Astrocyte of the cerebellum (primary cell): ENCODE measurements at regions not wholly inside any gene's neighbourhood (a gene's known extent, or its start where the extent isn't known, plus 50 kb on each side); places are given as distances from the start of the nearest gene placed in this dataset.

Experiments used
- DNase-seq: peaks from one replicate; pipeline ENCODE4 v3.0.0-alpha.2; 2011; ENCODE audit warnings: low read depth
- H3K4me3 ChIP-seq: 2 replicates; pipeline ENCODE4 v1.5.1; 2011; ENCODE audit warnings: mild to moderate bottlenecking, low read depth, low read length, moderate library complexity
- in situ Hi-C: cut with HindIII; loops from 2 replicates; pipeline ENCODE4 v1.10.0; 2017; ENCODE audit warnings: low sequenced_read_pairs
- TF ChIP-seq, protein P1 (sequence below): IDR thresholded peaks from 2 replicates; pipeline ENCODE4 v1.5.1; 2012; ENCODE audit warnings: low read length, low read depth, moderate library complexity, mild to moderate bottlenecking; ENCODE audit errors: missing control alignments

DNA sequence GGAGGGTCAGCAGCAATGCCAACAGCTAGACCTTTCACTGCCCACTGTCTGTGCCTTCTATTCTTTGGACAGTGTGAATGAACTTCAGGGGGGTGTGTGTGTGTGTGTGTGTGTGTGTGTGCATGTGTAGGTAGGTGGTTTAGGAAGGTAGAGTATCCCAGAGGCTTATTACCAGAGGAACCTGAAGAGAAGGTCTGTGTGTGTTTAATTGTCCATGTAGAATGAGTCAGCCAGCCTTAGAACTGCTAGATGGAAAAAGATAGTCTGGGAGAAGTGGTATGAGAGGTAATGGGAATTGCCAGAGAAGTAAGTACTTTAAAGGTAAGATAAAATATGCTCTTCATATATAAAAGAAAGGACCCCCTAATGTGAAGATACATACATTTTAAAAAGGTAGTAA lies 522.2 kb downstream of the PIK3C3 start:
- H3K4me3 ChIP-seq: no peak overlapping the region
- TF ChIP-seq, protein P1, sequence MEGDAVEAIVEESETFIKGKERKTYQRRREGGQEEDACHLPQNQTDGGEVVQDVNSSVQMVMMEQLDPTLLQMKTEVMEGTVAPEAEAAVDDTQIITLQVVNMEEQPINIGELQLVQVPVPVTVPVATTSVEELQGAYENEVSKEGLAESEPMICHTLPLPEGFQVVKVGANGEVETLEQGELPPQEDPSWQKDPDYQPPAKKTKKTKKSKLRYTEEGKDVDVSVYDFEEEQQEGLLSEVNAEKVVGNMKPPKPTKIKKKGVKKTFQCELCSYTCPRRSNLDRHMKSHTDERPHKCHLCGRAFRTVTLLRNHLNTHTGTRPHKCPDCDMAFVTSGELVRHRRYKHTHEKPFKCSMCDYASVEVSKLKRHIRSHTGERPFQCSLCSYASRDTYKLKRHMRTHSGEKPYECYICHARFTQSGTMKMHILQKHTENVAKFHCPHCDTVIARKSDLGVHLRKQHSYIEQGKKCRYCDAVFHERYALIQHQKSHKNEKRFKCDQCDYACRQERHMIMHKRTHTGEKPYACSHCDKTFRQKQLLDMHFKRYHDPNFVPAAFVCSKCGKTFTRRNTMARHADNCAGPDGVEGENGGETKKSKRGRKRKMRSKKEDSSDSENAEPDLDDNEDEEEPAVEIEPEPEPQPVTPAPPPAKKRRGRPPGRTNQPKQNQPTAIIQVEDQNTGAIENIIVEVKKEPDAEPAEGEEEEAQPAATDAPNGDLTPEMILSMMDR: no peak
- no peak for DNase-seq
- in situ Hi-C loops: no loop called here

DNA sequence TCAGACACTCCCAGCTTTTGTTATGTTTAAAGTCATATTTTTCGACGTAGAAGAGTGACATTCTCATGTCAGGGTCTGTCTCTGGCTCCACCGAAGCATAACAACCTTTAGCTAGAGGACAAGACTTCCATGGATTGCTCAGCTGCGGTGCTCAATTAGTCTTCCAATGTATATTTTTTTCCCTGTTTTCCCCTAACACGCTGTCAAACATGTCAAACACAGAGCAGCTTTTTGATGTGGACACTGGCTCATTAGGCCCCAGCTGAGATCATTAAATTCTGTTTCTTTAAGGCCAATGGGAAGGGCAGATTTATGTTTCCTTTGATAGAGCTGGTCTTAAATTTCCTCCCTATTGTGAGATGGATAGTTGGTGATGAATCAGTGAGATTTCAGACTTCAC lies 525.4 kb downstream of the PIK3C3 start:
- in situ Hi-C loops: no loop called here
- TF ChIP-seq, protein P1: no peak

DNA sequence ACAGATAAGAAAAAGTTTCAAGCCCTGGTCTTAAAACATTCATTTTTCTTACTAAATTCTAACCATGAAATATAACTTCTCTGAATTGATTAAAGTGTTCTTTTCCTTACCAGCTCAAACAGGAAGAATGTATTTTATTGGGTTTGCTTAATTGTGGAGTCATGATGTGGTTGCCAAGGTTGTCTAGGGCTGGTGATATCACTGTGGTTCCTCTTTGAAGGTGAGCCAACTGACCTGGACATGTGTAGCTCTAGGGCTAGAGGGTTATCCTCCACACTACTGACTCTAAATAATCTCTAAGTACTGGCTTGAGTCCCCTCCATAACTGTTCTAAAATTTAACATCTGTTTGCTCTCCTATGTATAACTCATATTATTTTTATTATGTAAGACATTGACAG lies 529.6 kb downstream of the PIK3C3 start:
- H3K4me3 ChIP-seq: no peak overlapping the region
- in situ Hi-C loops: no loop called here
- TF ChIP-seq, protein P1: no peak
- DNase-seq: no peak

More for the DNA sequence above, 525.4 kb downstream of the PIK3C3 start:
- H3K4me3 ChIP-seq: no peak overlapping the region
- no peak for DNase-seq

DNA sequence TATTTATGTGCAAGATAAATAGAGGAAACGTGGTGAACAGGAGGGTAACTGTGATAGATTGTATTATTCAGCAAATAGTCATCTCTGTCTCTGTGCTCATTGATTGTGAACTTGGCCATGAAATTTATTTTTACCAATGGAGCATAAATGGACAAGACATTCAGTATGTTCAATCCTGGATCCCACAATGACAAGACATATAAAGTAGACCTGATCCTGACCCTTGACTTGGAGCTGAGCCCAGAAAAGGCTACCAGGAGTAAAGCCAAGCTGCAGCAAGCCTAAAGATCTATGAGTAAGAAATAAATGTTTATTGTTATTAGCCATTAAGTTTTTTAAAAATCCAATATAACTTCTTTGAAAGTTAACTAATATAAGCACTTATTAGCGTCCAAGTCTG lies 531.2 kb downstream of the PIK3C3 start:
- TF ChIP-seq, protein P1: no peak
- in situ Hi-C loops: no loop called here
- no peak for DNase-seq

DNA sequence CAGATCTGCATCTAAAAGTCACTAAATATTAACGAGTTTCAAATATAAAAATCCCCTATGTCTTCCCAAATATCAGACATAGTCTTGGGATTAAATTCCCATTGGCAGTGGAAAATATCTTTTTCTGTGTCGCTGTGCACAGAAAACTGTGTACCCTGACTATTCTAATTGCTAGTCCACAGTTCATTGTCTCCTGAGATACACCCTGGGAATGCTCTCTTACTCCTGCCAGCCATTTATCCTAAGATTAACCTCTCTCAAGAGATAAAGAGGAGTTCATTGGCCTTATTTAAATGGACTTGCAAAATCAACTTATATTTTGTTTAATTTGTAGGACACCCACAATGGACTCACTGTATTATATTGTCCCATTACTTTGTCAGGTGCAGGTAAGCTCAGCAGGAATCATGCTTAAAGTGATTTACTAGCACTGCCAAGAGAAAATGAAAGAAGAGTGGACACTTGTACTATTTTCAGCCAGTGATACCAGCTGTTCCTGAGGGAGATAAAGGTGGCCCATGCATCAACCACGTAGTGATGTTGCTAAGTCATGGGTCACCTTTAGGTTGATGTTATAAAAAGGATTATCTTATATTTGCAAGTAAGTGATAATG lies 553.8 kb downstream of the PIK3C3 start:
- H3K4me3 ChIP-seq: no peak overlapping the region
- no peak for DNase-seq
- in situ Hi-C loops: no loop called here
- TF ChIP-seq, protein P1: no peak

More for the DNA sequence above, 531.2 kb downstream of the PIK3C3 start:
- H3K4me3 ChIP-seq: no peak overlapping the region

DNA sequence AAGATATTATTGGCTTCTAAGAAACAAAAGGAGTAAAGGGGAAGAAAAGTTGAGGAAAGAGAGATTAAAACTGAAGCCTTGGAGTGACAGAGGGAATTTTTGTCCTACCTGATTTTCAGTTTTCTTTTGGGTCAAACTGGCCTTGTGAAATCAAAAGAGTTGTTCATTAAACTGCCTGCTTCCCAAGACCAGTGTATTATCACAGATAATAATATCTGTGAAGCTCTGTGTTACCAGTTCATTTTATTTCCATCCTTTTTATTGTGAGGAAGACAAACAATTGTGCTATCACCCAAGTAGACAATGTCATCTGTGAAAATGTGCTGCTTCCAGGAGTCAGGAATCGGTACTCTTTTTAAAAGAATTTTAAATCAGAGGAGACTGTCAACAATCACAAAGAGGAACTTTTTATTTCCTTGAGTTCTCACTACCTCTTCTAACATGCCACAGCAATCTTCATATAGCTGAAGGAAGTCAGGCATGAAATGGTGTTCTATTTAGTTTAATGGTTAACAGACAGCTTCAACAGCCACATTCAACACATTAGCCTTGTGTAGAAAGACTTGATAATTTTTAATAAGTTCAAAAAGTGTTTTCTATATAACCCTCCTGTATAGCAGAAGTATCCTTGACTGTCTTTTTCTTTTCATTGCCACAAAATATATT lies 554.8 kb downstream of the PIK3C3 start:
- in situ Hi-C loops: no loop called here
- no peak for DNase-seq
- H3K4me3 ChIP-seq: no peak overlapping the region
- TF ChIP-seq, protein P1: no peak
